ENCODE measurements at regions not wholly inside any gene's neighbourhood (a gene's known extent, or its start where the extent isn't known, plus 50 kb on each side); places are given as distances from the start of the nearest gene placed in this dataset.

DNA sequence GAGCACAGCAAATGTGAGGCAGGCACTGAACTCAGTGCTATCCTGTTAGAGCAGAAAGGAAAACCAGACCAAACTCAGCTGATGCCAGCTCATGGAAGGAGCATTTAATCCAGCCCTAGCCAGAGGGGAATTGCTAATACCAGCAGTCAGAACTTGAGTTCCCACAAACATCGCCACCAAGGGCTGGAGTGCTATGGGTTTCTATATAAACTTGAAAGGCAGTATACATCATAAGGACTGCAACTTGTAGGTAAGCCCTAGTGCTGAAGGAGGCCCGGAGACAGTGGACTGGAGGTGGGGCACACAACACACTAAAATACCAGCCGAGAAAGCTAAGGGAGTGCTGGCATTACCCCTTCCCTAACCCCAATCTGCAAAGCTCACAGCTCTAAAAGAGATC is 440.2 kb downstream of the PRR32 start:
- dilution Hi-C loops (cut with HindIII; ENCODE audit: low sequenced_read_pairs, unreplicated experiment) (no loop called here), in situ Hi-C loops (cut with MboI; ENCODE audit: low sequenced_read_pairs) (no loop called here), intact Hi-C loops (cut with micrococcal nuclease) (no loop called here)
- ATAC-seq (ENCODE audit: low read depth), result no peak
- no peaks in the 10 kb centered on the region for H3K27me3 ChIP-seq (ENCODE audit: control insufficient read depth, insufficient read depth, low read length)
- no peak overlapping the region for H2BK120ac ChIP-seq (ENCODE audit: low read depth, low read length)
- H4K5ac ChIP-seq (ENCODE audit: low read depth, low read length), result no peak overlapping the region
- H3K23ac ChIP-seq (ENCODE audit: low read depth, low read length), result no peak overlapping the region
- H4K8ac ChIP-seq (ENCODE audit: low read depth in 2 of 2, low read length in 2 of 2), result no peak overlapping the region
- ChIA-PET CTCF (no interaction called here), POLR2A (ENCODE audit: unreplicated experiment) (no interaction called here)
- no peak overlapping the region for H2AFZ ChIP-seq (replicated peaks; ENCODE audit: low read length, poor library complexity)
- no peaks in the 10 kb centered on the region; the same call in 1 of the 2 replicates for H3K9me3 ChIP-seq (ENCODE audit: control insufficient read depth, insufficient read depth, low read length)
- no peak overlapping the region for H3K4me2 ChIP-seq (ENCODE audit: low read depth, low read length)
- no peak overlapping the region for H3K56ac ChIP-seq (ENCODE audit: extremely low read depth, insufficient read depth, low read length)
- no TSS peak for BruUV-seq (replicated peaks)
- H3K9me1 ChIP-seq (ENCODE audit: insufficient read depth, low read length), result no peaks in the 10 kb centered on the region
- WGBS, 2 experiments (ENCODE audit: extremely low coverage in 2 of 2, insufficient read length in 1 of 2), result no CpG with 5 or more reads among the region's 3 CpGs
- no peak overlapping the region for H3K27ac ChIP-seq (ENCODE audit: insufficient read depth, low read length)
- no peak overlapping the region for H3K4ac ChIP-seq (ENCODE audit: low read depth, low read length)
- H3K4me3 ChIP-seq (ENCODE audit: insufficient read depth, low read depth, low read length), result no peak overlapping the region
- no peak for DNase-seq
- H3K14ac ChIP-seq (replicated peaks; ENCODE audit: low read depth, low read length), result no peak overlapping the region
- no peak overlapping the region for H3K9ac ChIP-seq (ENCODE audit: low read depth, low read length)
- H3K18ac ChIP-seq (ENCODE audit: low read depth, low read length), result no peak overlapping the region
- TF ChIP-seq FOS (IDR thresholded peaks at IDR 0.05; ENCODE audit: low read depth, low read length) (no peak), MAFK (IDR thresholded peaks at IDR 0.05; ENCODE audit: low read depth, low read length) (no peak), MXI1 (IDR thresholded peaks at IDR 0.05; ENCODE audit: borderline replicate concordance, low read depth, low read length) (no peak), NFE2L2 (IDR thresholded peaks at IDR 0.05; ENCODE audit: low read depth, low read length) (no peak), RCOR1 (IDR thresholded peaks at IDR 0.05; ENCODE audit: insufficient replicate concordance, low read length) (no peak), CEBPB (IDR thresholded peaks at IDR 0.05; ENCODE audit: low read depth, low read length) (no peak), SMC3 (IDR thresholded peaks at IDR 0.05; ENCODE audit: low read depth, low read length) (no peak), RAD21 (IDR thresholded peaks at IDR 0.05; ENCODE audit: low read length) (no peak), MAZ (IDR thresholded peaks at IDR 0.05; ENCODE audit: borderline replicate concordance, low read depth, low read length) (no peak), BHLHE40 (IDR thresholded peaks at IDR 0.05; ENCODE audit: low read depth, low read length) (no peak)
- TF ChIP-seq, protein P1, sequence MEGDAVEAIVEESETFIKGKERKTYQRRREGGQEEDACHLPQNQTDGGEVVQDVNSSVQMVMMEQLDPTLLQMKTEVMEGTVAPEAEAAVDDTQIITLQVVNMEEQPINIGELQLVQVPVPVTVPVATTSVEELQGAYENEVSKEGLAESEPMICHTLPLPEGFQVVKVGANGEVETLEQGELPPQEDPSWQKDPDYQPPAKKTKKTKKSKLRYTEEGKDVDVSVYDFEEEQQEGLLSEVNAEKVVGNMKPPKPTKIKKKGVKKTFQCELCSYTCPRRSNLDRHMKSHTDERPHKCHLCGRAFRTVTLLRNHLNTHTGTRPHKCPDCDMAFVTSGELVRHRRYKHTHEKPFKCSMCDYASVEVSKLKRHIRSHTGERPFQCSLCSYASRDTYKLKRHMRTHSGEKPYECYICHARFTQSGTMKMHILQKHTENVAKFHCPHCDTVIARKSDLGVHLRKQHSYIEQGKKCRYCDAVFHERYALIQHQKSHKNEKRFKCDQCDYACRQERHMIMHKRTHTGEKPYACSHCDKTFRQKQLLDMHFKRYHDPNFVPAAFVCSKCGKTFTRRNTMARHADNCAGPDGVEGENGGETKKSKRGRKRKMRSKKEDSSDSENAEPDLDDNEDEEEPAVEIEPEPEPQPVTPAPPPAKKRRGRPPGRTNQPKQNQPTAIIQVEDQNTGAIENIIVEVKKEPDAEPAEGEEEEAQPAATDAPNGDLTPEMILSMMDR (conservative IDR thresholded peaks at IDR 0.05; ENCODE audit: low read depth, low read length), result no peak
- TF ChIP-seq, protein P2, sequence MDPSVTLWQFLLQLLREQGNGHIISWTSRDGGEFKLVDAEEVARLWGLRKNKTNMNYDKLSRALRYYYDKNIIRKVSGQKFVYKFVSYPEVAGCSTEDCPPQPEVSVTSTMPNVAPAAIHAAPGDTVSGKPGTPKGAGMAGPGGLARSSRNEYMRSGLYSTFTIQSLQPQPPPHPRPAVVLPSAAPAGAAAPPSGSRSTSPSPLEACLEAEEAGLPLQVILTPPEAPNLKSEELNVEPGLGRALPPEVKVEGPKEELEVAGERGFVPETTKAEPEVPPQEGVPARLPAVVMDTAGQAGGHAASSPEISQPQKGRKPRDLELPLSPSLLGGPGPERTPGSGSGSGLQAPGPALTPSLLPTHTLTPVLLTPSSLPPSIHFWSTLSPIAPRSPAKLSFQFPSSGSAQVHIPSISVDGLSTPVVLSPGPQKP (IDR thresholded peaks at IDR 0.05; ENCODE audit: borderline replicate concordance, low read depth, low read length), result no peak
- TF ChIP-seq, protein P3, sequence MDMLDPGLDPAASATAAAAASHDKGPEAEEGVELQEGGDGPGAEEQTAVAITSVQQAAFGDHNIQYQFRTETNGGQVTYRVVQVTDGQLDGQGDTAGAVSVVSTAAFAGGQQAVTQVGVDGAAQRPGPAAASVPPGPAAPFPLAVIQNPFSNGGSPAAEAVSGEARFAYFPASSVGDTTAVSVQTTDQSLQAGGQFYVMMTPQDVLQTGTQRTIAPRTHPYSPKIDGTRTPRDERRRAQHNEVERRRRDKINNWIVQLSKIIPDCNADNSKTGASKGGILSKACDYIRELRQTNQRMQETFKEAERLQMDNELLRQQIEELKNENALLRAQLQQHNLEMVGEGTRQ (IDR thresholded peaks at IDR 0.05; ENCODE audit: low read depth, low read length), result no peak
- no peaks in the 10 kb centered on the region for H3K4me1 ChIP-seq (ENCODE audit: control insufficient read depth, insufficient read depth, low read length)
- H2BK20ac ChIP-seq (ENCODE audit: low read depth, low read length), result no peak overlapping the region
- H2BK5ac ChIP-seq (ENCODE audit: low read depth, low read length, poor library complexity, severe bottlenecking), result no peak overlapping the region
- no peak overlapping the region for H2BK15ac ChIP-seq (ENCODE audit: low read depth, low read length)
- no peaks in the 10 kb centered on the region for H4K20me1 ChIP-seq (ENCODE audit: insufficient read depth, low read length)
- no peak overlapping the region for H4K91ac ChIP-seq (ENCODE audit: insufficient read depth, low read depth, low read length)
- no peak overlapping the region for H2AK5ac ChIP-seq (ENCODE audit: low read depth, low read length)
- H2AK9ac ChIP-seq (replicated peaks; ENCODE audit: low read depth, low read length, poor library complexity), result no peak overlapping the region
- H3K79me1 ChIP-seq (ENCODE audit: low read depth in 1 of 2, low read length in 2 of 2), result no peaks in the 10 kb centered on the region
- H3K36me3 ChIP-seq (ENCODE audit: control insufficient read depth, insufficient read depth, low read length), result no peaks in the 10 kb centered on the region
